Astrocyte (in vitro differentiated cells and primary cell): ENCODE measurements at regions not wholly inside any gene's neighbourhood (a gene's known extent, or its start where the extent isn't known, plus 50 kb on each side); places are given as distances from the start of the nearest gene placed in this dataset.

Experiments
- DNase-seq: peaks from one replicate; pipeline ENCODE4 v3.0.0-alpha.2; 2010; ENCODE audit warnings: low read depth
- FAIRE-seq: peaks from 2 replicates; lab custom pipeline; 2011; peaks lifted over from hg19 to GRCh38; lab: Jason Lieb, UNC
- H2AFZ ChIP-seq: 2 replicates; pipeline ENCODE4 v1.6.0; 2012; ENCODE audit warnings: low read depth, low read length, inconsistent platforms
- H3K27ac ChIP-seq: 2 replicates; pipeline ENCODE4 v1.5.1; 2011; ENCODE audit warnings: low read depth, low read length, inconsistent platforms
- H3K27me3 ChIP-seq: 2 replicates; pipeline ENCODE4 v1.6.0; 2011; ENCODE audit warnings: low read length, inconsistent platforms; ENCODE audit not compliant: insufficient read depth
- H3K36me3 ChIP-seq: 2 replicates; pipeline ENCODE4 v1.5.1; 2011; ENCODE audit warnings: low read length, inconsistent platforms; ENCODE audit not compliant: insufficient read depth
- H3K4me1 ChIP-seq: 2 replicates; pipeline ENCODE4 v1.5.1; 2011; ENCODE audit warnings: low read length, inconsistent platforms; ENCODE audit not compliant: insufficient read depth
- H3K4me2 ChIP-seq: 2 replicates; pipeline ENCODE4 v1.6.0; 2012; ENCODE audit warnings: low read length, inconsistent platforms
- H3K4me3 ChIP-seq: 2 replicates; pipeline ENCODE4 v1.5.1; 2011; ENCODE audit warnings: low read depth, mild to moderate bottlenecking, low read length, inconsistent platforms; ENCODE audit not compliant: insufficient read depth
- H3K79me2 ChIP-seq: 2 replicates; pipeline ENCODE4 v1.6.0; 2012; ENCODE audit warnings: mild to moderate bottlenecking, low read length, inconsistent platforms; ENCODE audit not compliant: insufficient read depth
- H3K9ac ChIP-seq: 2 replicates; pipeline ENCODE4 v1.6.0; 2012; ENCODE audit warnings: mild to moderate bottlenecking, low read length, inconsistent platforms
- H3K9me3 ChIP-seq: 2 replicates; pipeline ENCODE4 v1.5.1; 2012; ENCODE audit warnings: low read depth, mild to moderate bottlenecking, low read length, inconsistent platforms; ENCODE audit not compliant: insufficient read depth
- H4K20me1 ChIP-seq: 2 replicates; pipeline ENCODE4 v1.6.0; 2012; ENCODE audit warnings: low read length, inconsistent platforms; ENCODE audit not compliant: insufficient read depth
- H3K27ac Mint-ChIP-seq: one replicate; pipeline ENCODE4 v1.8.0; 2021; ENCODE audit warnings: mild to moderate bottlenecking, mixed read lengths; ENCODE audit not compliant: unreplicated experiment
- H3K27me3 Mint-ChIP-seq: one replicate; pipeline ENCODE4 v1.8.0; 2021; ENCODE audit warnings: low read depth, mixed read lengths; ENCODE audit not compliant: unreplicated experiment
- H3K36me3 Mint-ChIP-seq: one replicate; pipeline ENCODE4 v1.8.0; 2021; ENCODE audit warnings: low read depth, mixed read lengths; ENCODE audit not compliant: unreplicated experiment
- H3K4me1 Mint-ChIP-seq: one replicate; pipeline ENCODE4 v1.8.0; 2021; ENCODE audit warnings: low read depth, mixed read lengths; ENCODE audit not compliant: unreplicated experiment
- H3K4me3 Mint-ChIP-seq: one replicate; pipeline ENCODE4 v1.8.0; 2021; ENCODE audit warnings: mild to moderate bottlenecking, moderate library complexity, mixed read lengths; ENCODE audit not compliant: unreplicated experiment
- H3K9me3 Mint-ChIP-seq: one replicate; pipeline ENCODE4 v1.8.0; 2021; ENCODE audit warnings: mild to moderate bottlenecking, mixed read lengths; ENCODE audit not compliant: unreplicated experiment
- EZH2 ChIP-seq: IDR thresholded peaks from 2 replicates; pipeline ENCODE4 v1.6.1; 2012; ENCODE audit warnings: mild to moderate bottlenecking, low read length, inconsistent platforms; ENCODE audit not compliant: insufficient read depth
- TF ChIP-seq, protein P1 (sequence below): IDR thresholded peaks from 2 replicates; pipeline ENCODE4 v1.5.1; 2011; ENCODE audit warnings: low read depth, mild to moderate bottlenecking, inconsistent platforms, low read length, moderate library complexity; ENCODE audit not compliant: insufficient read depth

DNA sequence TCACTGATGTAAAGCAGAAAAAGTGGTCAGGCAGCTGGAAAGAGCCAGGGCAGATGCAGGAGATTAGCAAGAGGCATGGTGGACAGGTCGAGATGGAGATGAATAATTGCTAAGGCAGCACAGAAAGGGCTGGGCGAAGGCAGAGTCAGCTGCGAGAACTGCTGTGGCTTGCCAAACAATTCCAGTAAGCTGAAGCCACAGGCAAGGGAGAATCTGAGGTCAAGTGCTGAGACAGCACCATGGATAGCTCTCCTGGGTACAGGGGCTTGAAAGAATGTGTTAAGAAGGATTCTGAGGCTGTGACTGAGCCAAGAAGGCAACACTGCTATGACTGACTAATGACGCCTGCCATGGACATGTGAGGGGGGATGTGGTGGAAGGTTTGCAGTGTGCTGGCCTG, 220.8 kb upstream of the FOXA2 start:
- peaks cover 7% of the 10 kb centered on the region for H3K4me1 Mint-ChIP-seq
- H3K9me3 Mint-ChIP-seq, result no peaks in the 10 kb centered on the region
- Histone ChIP-seq H3K27me3 (no peaks in the 10 kb centered on the region), H3K9me3 (no peaks in the 10 kb centered on the region), H4K20me1 (no peaks in the 10 kb centered on the region), H3K27ac (no peak overlapping the region), H3K4me1 (no peaks in the 10 kb centered on the region), H2AFZ (no peak overlapping the region), H3K4me3 (no peak overlapping the region), H3K4me2 (no peak overlapping the region), H3K79me2 (no peaks in the 10 kb centered on the region), H3K9ac (no peak overlapping the region), H3K36me3 (no peaks in the 10 kb centered on the region)
- H3K27me3 Mint-ChIP-seq, result peaks cover 17% of the 10 kb centered on the region
- no peak overlapping the region for H3K4me3 Mint-ChIP-seq
- peak overlapping the region; percentile 49 for H3K27ac Mint-ChIP-seq
- FAIRE-seq, result no peak
- no peak for TF ChIP-seq EZH2
- TF ChIP-seq, protein P1, sequence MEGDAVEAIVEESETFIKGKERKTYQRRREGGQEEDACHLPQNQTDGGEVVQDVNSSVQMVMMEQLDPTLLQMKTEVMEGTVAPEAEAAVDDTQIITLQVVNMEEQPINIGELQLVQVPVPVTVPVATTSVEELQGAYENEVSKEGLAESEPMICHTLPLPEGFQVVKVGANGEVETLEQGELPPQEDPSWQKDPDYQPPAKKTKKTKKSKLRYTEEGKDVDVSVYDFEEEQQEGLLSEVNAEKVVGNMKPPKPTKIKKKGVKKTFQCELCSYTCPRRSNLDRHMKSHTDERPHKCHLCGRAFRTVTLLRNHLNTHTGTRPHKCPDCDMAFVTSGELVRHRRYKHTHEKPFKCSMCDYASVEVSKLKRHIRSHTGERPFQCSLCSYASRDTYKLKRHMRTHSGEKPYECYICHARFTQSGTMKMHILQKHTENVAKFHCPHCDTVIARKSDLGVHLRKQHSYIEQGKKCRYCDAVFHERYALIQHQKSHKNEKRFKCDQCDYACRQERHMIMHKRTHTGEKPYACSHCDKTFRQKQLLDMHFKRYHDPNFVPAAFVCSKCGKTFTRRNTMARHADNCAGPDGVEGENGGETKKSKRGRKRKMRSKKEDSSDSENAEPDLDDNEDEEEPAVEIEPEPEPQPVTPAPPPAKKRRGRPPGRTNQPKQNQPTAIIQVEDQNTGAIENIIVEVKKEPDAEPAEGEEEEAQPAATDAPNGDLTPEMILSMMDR, result no peak
- H3K36me3 Mint-ChIP-seq, result peaks cover 3% of the 10 kb centered on the region
- peak; percentile 82 for DNase-seq

DNA sequence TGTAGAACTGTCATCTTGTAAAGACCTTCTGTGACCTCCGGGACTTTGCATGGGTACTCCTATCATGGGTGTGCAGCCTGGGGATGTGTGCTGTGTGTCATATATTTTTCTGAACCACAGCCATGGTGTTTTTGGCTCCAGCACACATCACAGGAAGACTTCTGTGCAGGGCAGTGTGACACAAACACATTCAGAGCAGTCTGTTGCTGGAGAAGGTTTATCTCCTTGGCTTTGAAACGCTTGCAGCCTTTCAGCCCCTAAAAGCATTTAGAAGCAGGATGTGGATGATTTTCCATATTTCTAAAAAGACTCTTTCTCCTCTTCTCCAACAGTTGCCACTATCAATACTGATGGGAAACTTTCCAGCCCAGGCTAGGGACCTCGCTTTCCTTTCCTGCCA, 221.6 kb upstream of the FOXA2 start:
- no peak overlapping the region for H3K4me3 ChIP-seq
- FAIRE-seq, result no peak

DNA sequence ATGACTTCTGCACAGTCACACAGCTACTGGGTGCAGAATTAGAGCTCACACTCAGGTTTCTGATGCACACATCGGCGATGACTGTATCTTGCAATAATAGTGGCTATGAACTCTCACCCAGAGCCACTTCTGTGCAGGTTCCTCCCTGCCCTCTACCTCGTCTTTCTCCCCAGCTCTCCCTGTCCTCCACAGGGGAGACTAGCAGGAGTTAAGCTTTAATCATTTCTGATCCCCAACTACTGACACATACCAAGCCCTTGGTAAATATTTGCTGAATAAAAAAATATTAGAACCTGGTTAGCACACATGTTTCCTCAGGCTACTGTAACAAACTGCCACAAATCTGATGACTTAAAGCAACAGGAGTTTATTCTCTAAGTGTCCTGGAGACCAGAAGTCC, 222.7 kb upstream of the FOXA2 start:
- H3K4me3 Mint-ChIP-seq, result no peak overlapping the region
- no peak overlapping the region for H3K27ac ChIP-seq
- FAIRE-seq, result no peak

More for the DNA sequence above, 221.6 kb upstream of the FOXA2 start:
- H3K27ac Mint-ChIP-seq, result no peak overlapping the region
- H3K27ac ChIP-seq, result no peak overlapping the region
- H3K27me3 Mint-ChIP-seq, result peaks cover 17% of the 10 kb centered on the region
- H3K4me3 Mint-ChIP-seq, result no peak overlapping the region
- no peak overlapping the region for H3K4me2 ChIP-seq
- no peaks in the 10 kb centered on the region for H3K36me3 ChIP-seq
- no peaks in the 10 kb centered on the region for H3K4me1 ChIP-seq
- H4K20me1 ChIP-seq, result no peaks in the 10 kb centered on the region
- no peaks in the 10 kb centered on the region for H3K27me3 ChIP-seq
- peaks cover 3% of the 10 kb centered on the region for H3K36me3 Mint-ChIP-seq
- H3K9ac ChIP-seq, result no peak overlapping the region
- no peaks in the 10 kb centered on the region for H3K79me2 ChIP-seq
- no peak for DNase-seq
- H3K9me3 Mint-ChIP-seq, result no peaks in the 10 kb centered on the region
- H2AFZ ChIP-seq, result no peak overlapping the region
- peaks cover 7% of the 10 kb centered on the region for H3K4me1 Mint-ChIP-seq
- H3K9me3 ChIP-seq, result no peaks in the 10 kb centered on the region
- TF ChIP-seq, protein P1, result no peak
- no peak for TF ChIP-seq EZH2

More for the DNA sequence above, 222.7 kb upstream of the FOXA2 start:
- H3K27me3 ChIP-seq, result no peaks in the 10 kb centered on the region
- H3K4me3 ChIP-seq, result no peak overlapping the region
- H3K79me2 ChIP-seq, result no peaks in the 10 kb centered on the region
- no peaks in the 10 kb centered on the region for H3K36me3 ChIP-seq
- H3K4me1 ChIP-seq, result no peaks in the 10 kb centered on the region
- Mint-ChIP-seq H3K27ac (no peak overlapping the region), H3K9me3 (no peaks in the 10 kb centered on the region), H3K27me3 (peaks cover 15% of the 10 kb centered on the region), H3K4me1 (peaks cover 7% of the 10 kb centered on the region), H3K36me3 (peaks cover under 1% of the 10 kb centered on the region)
- H3K9ac ChIP-seq, result no peak overlapping the region
- DNase-seq, result no peak
- no peak overlapping the region for H3K4me2 ChIP-seq
- no peak overlapping the region for H2AFZ ChIP-seq
- no peaks in the 10 kb centered on the region for H4K20me1 ChIP-seq
- H3K9me3 ChIP-seq, result no peaks in the 10 kb centered on the region
- TF ChIP-seq, protein P1, result no peak
- no peak for TF ChIP-seq EZH2
